A549 (cell line): ENCODE measurements at regions not wholly inside any gene's neighbourhood (a gene's known extent, or its start where the extent isn't known, plus 50 kb on each side); places are given as distances from the start of the nearest gene placed in this dataset.

Experiments
- CTCF ChIP-seq: fragments of >200 bp; sonication (Bioruptor Twin); formaldehyde crosslinking; IDR thresholded peaks from 3 replicates; pipeline ENCODE4 v1.5.1; 2016
- POLR2A ChIP-seq: IDR thresholded peaks from 2 replicates; pipeline ENCODE4 v1.6.1; 2012; ENCODE audit warnings: mild to moderate bottlenecking, low read length
- RFX5 ChIP-seq: fragments of 450-650 bp; IDR thresholded peaks from 2 replicates; pipeline ENCODE4 v1.7.1; 2014; ENCODE audit warnings: antibody characterized with exemption, mild to moderate bottlenecking, moderate library complexity

DNA sequence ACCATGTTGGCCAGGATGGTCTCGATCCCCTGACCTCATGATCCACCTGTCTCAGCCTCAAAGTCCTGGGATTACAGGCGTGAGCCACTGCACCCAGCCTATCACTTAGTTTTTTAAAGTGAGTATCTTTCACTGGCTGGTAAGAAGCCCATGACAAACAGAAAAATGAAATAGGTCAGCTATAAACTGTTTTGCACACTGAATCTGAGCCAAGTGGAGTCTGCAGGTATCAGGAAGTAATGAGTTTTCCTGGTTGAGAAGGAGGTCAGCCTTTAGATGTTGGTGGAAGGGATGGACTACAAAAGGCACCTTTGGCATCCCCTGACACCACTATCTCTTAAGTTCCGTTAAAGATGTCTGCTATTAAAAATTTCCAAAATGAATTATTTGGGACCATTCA lies 345.1 kb downstream of the AASDHPPT start:
- TF ChIP-seq POLR2A (no peak), CTCF (no peak), RFX5 (no peak)
